BJ (cell line): ENCODE measurements at regions not wholly inside any gene's neighbourhood (a gene's known extent, or its start where the extent isn't known, plus 50 kb on each side); places are given as distances from the start of the nearest gene placed in this dataset.

Source experiments
- CTCF ChIA-PET: fragments of 350-600 bp; formaldehyde crosslinking; extraction: SDS; loops from one replicate; lab custom pipeline; 2021; ENCODE audit warnings: antibody characterized with exemption, inconsistent platforms; lab: Yijun Ruan, JAX
- POLR2A ChIA-PET: fragments of 300-600 bp; sonication (Branson Sonifier 250); formaldehyde crosslinking; extraction: SDS; loops from one replicate; lab custom pipeline; 2021; ENCODE audit warnings: antibody characterized with exemption; lab: Charles Lee
- DNase-seq: peaks from one replicate; pipeline ENCODE4 v3.0.0-alpha.2; 2011; ENCODE audit warnings: low read depth
- H3K27me3 ChIP-seq: 2 replicates; pipeline ENCODE4 v1.6.0; 2011; ENCODE audit warnings: low read length; ENCODE audit not compliant: control insufficient read depth, insufficient read depth
- H3K36me3 ChIP-seq: 2 replicates; pipeline ENCODE4 v1.5.1; 2011; ENCODE audit warnings: low read length; ENCODE audit not compliant: control insufficient read depth, insufficient read depth
- H3K4me3 ChIP-seq: 2 replicates; pipeline ENCODE4 v1.5.1; 2011; ENCODE audit warnings: low read depth, mild to moderate bottlenecking, control low read depth, low read length
- CTCF ChIP-seq: IDR thresholded peaks from 2 replicates; pipeline ENCODE4 v1.5.1; 2011; ENCODE audit warnings: low read depth, mild to moderate bottlenecking, control low read depth, inconsistent platforms, low read length, moderate library complexity; ENCODE audit not compliant: insufficient read depth

GRCh38 chr13:85371254-85371653 is 428.0 kb downstream of the SLITRK6 start:
- Histone ChIP-seq H3K27me3 (no peaks in the 10 kb centered on the region), H3K36me3 (no peaks in the 10 kb centered on the region), H3K4me3 (no peak overlapping the region)
- DNase-seq: no peak
- POLR2A ChIA-PET: no interaction called here
- no peak for TF ChIP-seq CTCF
- CTCF ChIA-PET: no interaction called here

- no peaks in the 10 kb centered on the region for H3K27me3 ChIP-seq
- POLR2A ChIA-PET: no interaction called here
- CTCF ChIA-PET: no interaction called here
- no peak for DNase-seq
- no peak for TF ChIP-seq CTCF
- no peak overlapping the region for H3K4me3 ChIP-seq
- no peaks in the 10 kb centered on the region for H3K36me3 ChIP-seq
Measured at GRCh38 chr13:85368686-85369085, 430.5 kb downstream of the SLITRK6 start.

GRCh38 chr13:85367887-85368286 is 431.3 kb downstream of the SLITRK6 start:
- no peak for DNase-seq

GRCh38 chr13:85366759-85367417 is 432.3 kb downstream of the SLITRK6 start:
- Histone ChIP-seq H3K4me3 (no peak overlapping the region), H3K27me3 (no peaks in the 10 kb centered on the region), H3K36me3 (no peaks in the 10 kb centered on the region)
- ChIA-PET CTCF (no interaction called here), POLR2A (no interaction called here)
- no peak for TF ChIP-seq CTCF
- DNase-seq: no peak

More at GRCh38 chr13:85367887-85368286, 431.3 kb downstream of the SLITRK6 start:
- CTCF ChIA-PET: no interaction called here
- TF ChIP-seq CTCF: no peak
- Histone ChIP-seq H3K27me3 (no peaks in the 10 kb centered on the region), H3K36me3 (no peaks in the 10 kb centered on the region), H3K4me3 (no peak overlapping the region)
- POLR2A ChIA-PET: no interaction called here

- ChIA-PET CTCF (no interaction called here), POLR2A (no interaction called here)
- Histone ChIP-seq H3K36me3 (no peaks in the 10 kb centered on the region), H3K4me3 (no peak overlapping the region), H3K27me3 (no peaks in the 10 kb centered on the region)
- DNase-seq: no peak
- no peak for TF ChIP-seq CTCF
Measured at GRCh38 chr13:85363504-85363903, 435.7 kb downstream of the SLITRK6 start.
